ENCODE measurements at regions not wholly inside any gene's neighbourhood (a gene's known extent, or its start where the extent isn't known, plus 50 kb on each side); places are given as distances from the start of the nearest gene placed in this dataset.

GRCh38 chr7:95718577-95719410 lies 53.6 kb upstream of the DYNC1I1 start:
- DNase-seq, result no peak

DNA sequence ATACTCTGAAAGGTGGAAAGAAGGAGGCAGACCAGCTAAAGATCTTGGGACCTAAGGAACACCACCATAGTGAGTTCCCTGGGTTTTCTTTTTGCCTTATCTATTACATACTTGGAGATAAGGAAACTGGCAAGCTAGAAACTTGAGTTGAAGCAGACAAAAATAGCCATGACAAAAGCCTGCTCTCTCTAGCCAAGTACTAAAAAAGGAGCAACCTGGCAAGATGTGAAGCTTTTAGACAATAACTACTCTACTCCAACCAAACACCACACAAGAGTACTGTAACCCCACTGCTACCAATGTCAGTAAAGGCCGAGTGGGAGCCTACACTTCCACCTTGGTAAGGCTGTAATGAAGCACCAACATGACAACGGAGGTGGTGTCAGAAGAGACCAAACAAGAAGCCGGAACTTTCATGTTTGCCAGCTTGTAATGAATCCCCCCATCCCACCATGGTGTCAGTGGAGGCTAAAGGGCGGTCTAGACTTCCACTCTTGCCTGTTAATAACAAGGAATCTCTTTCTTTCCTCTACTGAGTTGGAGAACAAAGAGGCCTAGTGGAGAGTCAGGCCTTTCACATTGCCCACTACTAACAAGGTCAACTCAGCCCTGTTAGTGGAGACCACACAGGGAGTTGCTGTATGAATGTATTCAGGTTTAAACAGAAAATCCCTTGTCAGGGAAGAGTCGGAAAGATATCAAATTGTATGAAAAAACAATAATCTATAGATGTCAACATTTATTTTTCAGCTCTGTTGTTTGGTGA lies 55.8 kb upstream of the DYNC1I1 start:
- no peak for DNase-seq

DNA sequence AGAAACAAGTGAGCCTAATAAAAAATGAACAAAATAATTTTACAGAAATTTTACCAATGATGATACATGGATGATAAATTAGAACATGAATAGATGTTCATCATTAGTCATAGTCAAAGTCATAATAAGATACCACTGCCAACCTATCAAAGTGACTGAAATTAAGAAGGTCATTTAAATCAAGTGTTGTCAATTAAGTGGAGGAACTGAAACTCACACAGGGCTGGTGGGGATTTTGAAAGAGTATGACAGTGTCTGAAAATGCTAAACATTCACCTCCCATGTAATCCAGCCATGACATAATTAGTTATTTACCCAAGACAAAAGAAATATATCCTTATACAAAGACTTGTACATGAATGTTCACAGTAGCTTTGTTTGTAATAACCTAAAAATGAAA lies 57.1 kb upstream of the DYNC1I1 start:
- DNase-seq, result no peak

DNA sequence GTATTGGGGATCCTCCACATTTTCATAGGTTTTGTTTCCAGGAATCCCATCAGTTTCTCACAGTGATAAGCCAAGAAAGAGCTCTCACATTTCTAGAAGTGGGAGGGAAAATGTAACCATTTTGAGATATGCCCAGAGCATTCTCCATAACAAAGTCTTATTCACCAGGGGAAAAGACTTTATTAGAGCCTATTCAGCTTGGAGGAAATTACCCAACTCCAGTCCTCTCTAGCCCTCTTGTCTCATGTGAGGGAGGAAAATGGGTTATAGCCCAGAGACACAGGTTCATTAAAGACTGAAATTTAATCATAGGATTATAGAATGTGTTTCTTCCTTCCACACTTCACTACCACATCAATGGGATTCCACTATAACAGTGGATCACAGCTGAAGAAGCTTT lies 61.6 kb upstream of the DYNC1I1 start:
- no peak for DNase-seq

DNA sequence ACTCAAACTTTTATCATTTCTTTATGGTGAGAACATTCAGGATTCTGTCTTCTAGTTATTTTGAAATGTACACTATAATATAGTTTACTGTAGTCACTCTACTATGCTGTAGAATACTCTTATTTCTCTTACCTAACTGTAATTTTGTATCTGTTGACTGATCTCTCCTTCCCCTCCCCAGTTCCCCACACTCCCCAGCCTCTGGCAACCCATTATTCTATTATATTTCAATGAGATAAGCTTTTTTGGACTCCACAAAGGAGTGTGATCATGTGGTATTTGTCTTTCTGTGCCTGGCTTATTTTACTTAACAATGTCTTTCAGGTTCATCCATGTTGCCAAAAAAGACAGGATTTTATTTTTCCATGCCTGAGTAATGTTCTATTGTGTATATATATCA lies 71.4 kb upstream of the DYNC1I1 start:
- no peak for DNase-seq

DNA sequence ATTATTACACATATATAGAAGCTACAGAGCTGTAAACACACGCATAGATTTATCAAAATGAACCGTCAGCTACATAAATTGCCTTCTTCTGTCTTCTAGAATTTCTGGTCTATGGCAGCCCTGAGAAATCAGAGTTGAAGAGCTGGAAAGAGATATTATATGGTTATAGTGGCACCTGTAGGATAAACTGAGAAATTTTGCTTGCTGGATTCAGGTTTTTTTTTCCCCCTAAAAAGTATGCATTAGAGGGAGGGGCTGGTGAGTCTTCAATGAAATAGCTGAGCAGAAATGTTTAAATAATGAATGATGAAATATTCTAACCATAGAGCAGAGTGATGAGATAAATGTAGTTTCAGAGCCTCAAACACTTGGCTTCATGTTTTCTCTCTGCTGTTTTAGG lies 78.0 kb upstream of the DYNC1I1 start:
- no peak for DNase-seq

GRCh38 chr7:95693551-95694333 lies 78.6 kb upstream of the DYNC1I1 start:
- DNase-seq, result no peak

DNA sequence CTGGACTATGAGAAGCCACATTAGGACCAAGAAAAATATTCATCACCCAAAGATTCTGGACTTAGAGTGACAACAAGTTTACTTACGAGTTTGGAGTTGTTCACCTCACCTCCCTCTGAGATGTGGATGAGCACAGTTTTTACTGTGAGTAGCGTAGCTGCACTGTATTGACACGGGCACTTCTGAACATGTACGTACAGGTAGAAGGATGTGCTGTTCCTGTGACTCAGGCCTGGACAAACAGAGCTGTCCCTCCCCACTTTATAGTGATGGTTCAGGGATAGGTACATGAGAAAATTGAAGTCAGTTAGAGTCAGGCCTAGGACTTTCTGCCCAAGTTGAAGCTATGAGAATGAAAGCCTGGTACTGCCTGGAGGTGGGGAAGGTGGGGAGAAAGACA lies 80.9 kb upstream of the DYNC1I1 start:
- no peak for DNase-seq

DNA sequence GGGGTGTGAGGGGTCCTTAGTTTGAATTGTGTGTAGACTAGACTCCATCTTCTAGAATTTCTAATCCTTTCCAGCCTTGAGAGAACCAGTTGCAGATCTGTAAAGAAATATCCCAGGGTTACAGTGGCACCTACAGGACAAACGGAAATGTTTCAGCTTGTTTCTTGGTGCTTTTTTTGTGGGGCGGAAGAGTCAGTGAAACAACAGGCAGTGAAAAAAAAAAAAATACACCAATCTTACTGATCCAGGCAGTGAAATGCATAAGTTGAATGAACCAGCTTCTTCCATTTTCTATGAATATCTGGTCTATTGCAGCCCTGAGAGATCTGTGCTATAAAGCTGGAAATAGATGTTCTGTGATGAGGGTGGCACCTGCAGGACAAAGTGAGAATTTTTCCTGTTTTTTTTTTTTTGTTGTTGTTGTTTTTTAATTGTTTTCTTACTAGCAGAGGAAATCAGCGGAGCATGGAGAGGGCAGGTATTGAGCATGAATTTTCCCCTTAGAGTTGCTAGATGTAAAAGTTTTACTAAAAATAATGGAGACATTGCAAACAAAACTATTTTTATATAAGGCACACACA lies 81.9 kb upstream of the DYNC1I1 start:
- DNase-seq, result peak; percentile 39

DNA sequence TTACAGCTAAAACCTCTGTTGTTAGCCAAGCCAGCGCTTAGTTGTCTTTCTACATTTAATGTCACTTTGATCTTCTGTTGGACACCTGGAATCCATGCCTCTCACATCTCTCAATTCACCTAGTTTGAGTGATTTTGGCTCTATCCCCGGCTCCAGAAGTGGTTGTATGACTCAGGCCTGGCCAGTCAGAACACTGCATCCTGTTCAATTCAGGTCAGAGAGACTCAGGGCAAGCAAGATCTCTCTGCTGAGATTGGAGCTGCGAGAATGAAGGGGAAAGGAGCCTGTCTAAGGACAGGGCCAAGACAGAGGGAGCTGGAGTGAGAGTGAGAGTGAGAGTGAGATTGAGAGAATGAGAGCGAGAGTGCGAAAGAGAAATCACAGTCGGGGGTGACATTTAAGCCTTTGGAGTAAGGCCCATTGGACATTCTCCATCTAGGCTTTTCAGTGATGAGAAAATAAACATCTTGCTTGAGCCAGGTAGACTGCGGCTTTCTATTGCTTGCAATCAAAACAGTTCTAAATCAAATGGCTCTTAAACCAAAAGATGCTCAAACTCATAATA lies 83.3 kb upstream of the DYNC1I1 start:
- peak; percentile 79 for DNase-seq

DNA sequence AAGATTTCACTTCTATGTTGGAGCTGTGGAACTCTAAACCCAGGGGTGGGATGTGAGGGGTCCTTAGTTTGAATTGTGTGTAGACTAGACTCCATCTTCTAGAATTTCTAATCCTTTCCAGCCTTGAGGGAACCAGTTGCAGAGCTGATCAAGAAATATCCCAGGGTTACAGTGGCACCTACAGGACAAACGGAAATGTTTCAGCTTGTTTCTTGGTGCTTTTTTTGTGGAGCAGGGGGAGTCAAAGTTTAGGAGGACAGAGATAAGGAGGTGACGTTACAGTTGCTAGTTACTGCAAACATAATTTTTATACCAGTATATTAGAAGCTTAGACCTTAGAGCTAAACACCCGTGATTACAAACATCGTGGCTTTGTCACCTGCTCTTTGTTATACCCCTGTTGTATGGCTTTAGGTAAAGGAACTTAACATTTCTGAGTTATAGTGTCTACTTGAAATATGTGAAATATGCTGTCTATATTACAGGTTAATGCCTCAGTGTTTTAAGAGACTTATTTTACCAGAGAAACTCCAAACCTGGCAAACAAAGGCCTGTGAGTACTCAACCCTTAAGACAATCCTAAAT lies 84.5 kb upstream of the DYNC1I1 start:
- DNase-seq, result peak; percentile 54

- DNase-seq, result peak; percentile 75
Measured at GRCh38 chr7:95686109-95686508, 86.2 kb upstream of the DYNC1I1 start.

DNA sequence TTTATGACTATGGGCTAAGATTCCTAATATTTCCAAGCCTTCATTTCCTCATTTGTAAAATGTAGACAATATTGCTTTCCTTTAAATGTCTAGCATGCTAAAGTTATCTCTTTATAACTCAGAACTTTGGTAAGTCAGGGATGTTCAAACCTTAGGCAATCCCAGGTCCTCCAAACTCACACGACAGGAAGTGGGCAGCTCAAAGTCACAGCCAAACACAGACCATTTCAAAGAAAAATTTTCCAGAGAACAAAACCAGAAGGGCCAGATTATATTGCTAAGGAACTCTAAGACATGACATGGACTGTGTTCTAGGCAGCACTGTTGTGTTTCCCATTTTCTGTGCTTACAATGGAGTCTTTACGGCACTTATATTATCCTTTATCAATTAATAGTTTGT lies 87.8 kb upstream of the DYNC1I1 start:
- DNase-seq, result no peak

GRCh38 chr7:95684037-95684436 lies 87.7 kb upstream of the PDK4 start:
- no peak for DNase-seq

GRCh38 chr7:95682913-95683312 lies 86.6 kb upstream of the PDK4 start:
- no peak for DNase-seq

GRCh38 chr7:95676691-95677090 lies 80.4 kb upstream of the PDK4 start:
- DNase-seq, result no peak

DNA sequence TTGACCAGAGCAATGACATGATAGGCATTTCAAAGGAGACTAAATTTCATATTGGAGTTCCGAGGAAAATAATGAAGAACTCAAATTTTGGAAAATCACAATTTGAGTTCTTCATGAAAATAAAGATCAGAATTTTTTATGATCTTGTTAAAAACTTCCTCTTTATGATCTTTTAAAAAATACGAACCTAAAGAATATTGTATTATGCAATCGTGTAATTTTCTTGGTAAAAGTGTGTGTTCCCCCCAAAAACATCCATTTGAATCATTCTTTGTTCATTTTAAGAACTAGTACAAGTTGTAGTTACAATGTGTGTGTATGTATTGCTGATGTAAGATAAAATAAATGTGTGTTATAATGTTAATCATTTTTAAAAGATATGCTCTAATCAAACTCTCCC lies 79.3 kb upstream of the PDK4 start:
- no peak for DNase-seq

- no peak for DNase-seq
Measured at GRCh38 chr7:95675016-95675415, 78.7 kb upstream of the PDK4 start.

DNA sequence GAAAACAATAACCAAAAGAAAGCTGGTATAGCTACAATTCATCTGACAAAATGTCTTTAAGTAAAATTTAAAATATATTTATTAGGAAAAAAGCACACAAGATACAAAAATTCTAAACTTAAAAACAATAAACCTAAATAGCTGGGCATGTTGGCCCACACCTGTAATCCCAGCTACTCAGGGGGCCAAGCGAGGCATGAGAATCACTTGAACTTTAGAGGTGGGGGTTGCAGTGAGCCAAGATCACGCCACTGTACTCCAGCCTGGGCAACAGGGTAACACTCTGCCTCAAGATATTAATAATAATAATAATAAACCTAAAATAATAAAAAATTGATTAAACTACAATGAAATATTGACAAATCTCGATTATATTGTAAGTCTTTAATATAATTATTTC lies 77.8 kb upstream of the PDK4 start:
- no peak for DNase-seq

DNA sequence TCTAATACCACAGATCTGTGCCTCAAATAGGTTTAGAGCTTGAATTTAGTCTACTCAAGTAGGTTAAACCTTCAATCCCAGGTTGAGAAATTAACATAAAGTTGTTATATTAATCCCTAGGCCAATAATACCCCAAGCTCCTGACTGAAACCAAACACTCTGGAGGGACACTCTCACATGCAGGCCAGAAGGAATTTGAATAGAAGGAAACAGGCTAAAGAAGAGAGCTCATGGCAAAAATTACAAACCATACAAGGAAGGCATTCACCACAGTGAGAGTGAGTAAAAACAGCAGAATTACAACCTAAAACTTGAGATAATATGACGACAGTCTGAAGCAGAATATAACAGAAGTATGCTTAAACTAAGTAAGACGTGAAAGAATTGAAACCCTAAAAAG lies 76.1 kb upstream of the PDK4 start:
- DNase-seq, result no peak

- DNase-seq, result no peak
Measured at GRCh38 chr7:95669513-95669912, 73.2 kb upstream of the PDK4 start.

DNA sequence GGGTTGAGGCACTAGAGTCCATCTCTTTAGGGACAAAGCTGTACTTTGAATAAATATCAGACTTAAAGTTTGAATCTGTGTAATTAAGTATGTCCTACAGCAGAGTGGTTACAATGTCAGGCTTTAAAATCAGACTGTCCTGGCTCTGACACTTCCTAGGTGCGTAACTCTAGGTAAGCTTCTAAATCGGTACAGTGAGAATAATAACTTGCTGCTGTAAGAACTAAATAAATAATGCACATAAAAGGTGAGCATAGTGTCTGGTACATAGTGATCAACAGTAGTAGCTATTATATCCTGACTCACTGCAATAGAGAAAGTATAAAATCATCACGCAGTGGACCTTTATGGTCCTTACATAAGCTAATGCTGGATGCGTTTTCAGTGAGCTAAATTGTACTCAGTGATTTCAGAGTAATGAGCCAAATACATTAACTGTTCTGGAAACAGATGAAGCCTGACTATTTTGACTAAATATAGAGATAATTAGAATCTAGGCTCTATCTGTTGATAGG lies 72.2 kb upstream of the PDK4 start:
- DNase-seq, result no peak
